Thyroid gland (tissue), 4 donors: ENCODE measurements at regions not wholly inside any gene's neighbourhood (a gene's known extent, or its start where the extent isn't known, plus 50 kb on each side); places are given as distances from the start of the nearest gene placed in this dataset.

Experiments used
- DNase-seq, 2 donors: peaks; one replicate each; pipeline ENCODE4 v3.0.0-alpha.2; 2019
- H3K27ac ChIP-seq, 3 donors: fragments of 200-600 bp; sonication (generic); 1 replicate in 2 of 3; 2 replicates in 1 of 3; pipeline ENCODE4 v1.5.1; 2016 to 2019; ENCODE audit warnings: mild to moderate bottlenecking in 1 of 3, moderate library complexity in 1 of 3
- H3K27me3 ChIP-seq: fragments of 200-600 bp; sonication (generic); one replicate; pipeline ENCODE4 v1.5.1; 2019
- H3K36me3 ChIP-seq, 2 donors: fragments of 200-600 bp; sonication (generic); one replicate each; pipeline ENCODE4 v1.5.1; 2016 to 2019
- H3K4me1 ChIP-seq, 2 donors: fragments of 200-600 bp; sonication (generic); one replicate each; pipeline ENCODE4 v1.5.1; 2017 to 2019
- H3K4me3 ChIP-seq, 3 donors: fragments of 200-600 bp; sonication (generic); replicated peaks in 1 of 3; 1 replicate in 2 of 3; 2 replicates in 1 of 3; pipeline ENCODE4 v1.5.1; 2016; ENCODE audit warnings: mild to moderate bottlenecking in 1 of 3
- H3K9me3 ChIP-seq: fragments of 200-600 bp; sonication (generic); one replicate; pipeline ENCODE4 v1.5.1; 2017
- POLR2A ChIP-seq, 2 donors: fragments of 450-650 bp; IDR thresholded peaks; one replicate each; pipeline ENCODE4 v1.6.1; 2017; ENCODE audit warnings: antibody characterized with exemption in 2 of 2, mild to moderate bottlenecking in 2 of 2, moderate library complexity in 1 of 2
- WGBS, 2 donors: methylation state at CpG; one replicate each; pipeline ENCODE4 v1.1.5; 2017; 5-methylcytosine and 5-hydroxymethylcytosine counted together
- intact Hi-C: fragments of 100-400 bp; cut with DNase I; formaldehyde crosslinking; loops from one replicate; pipeline ENCODE4 v1.15.1; 2023
- TF ChIP-seq, protein P1 (sequence below), 6 experiments: fragments of 200-600 bp in 3 of 6; fragments of 450-650 bp in 3 of 6; sonication (generic) in 3 of 6; IDR thresholded peaks; one replicate each; pipeline ENCODE4 v1.5.1; 2016 to 2019; ENCODE audit warnings: antibody characterized with exemption in 6 of 6, mild to moderate bottlenecking in 2 of 6, inconsistent platforms in 1 of 6, moderate library complexity in 1 of 6

GRCh38 chr6:33927616-33928015 is 123.8 kb upstream of the MLN start:
- H3K36me3 ChIP-seq = no peaks in the 10 kb centered on the region
- intact Hi-C loops = no loop called here
- H3K27me3 ChIP-seq = no peaks in the 10 kb centered on the region
- H3K9me3 ChIP-seq = no peaks in the 10 kb centered on the region
- no peak for TF ChIP-seq POLR2A (IDR thresholded peaks at IDR 0.05)
- TF ChIP-seq, protein P1, sequence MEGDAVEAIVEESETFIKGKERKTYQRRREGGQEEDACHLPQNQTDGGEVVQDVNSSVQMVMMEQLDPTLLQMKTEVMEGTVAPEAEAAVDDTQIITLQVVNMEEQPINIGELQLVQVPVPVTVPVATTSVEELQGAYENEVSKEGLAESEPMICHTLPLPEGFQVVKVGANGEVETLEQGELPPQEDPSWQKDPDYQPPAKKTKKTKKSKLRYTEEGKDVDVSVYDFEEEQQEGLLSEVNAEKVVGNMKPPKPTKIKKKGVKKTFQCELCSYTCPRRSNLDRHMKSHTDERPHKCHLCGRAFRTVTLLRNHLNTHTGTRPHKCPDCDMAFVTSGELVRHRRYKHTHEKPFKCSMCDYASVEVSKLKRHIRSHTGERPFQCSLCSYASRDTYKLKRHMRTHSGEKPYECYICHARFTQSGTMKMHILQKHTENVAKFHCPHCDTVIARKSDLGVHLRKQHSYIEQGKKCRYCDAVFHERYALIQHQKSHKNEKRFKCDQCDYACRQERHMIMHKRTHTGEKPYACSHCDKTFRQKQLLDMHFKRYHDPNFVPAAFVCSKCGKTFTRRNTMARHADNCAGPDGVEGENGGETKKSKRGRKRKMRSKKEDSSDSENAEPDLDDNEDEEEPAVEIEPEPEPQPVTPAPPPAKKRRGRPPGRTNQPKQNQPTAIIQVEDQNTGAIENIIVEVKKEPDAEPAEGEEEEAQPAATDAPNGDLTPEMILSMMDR (IDR thresholded peaks at IDR 0.05) = no peak
- H3K27ac ChIP-seq = no peak overlapping the region
- 75 to 79% methylated on average over 4 of the region's 4 CpGs for WGBS, 2 donors
- H3K4me3 ChIP-seq = no peak overlapping the region
- no peaks in the 10 kb centered on the region for H3K4me1 ChIP-seq
- DNase-seq = no peak

DNA sequence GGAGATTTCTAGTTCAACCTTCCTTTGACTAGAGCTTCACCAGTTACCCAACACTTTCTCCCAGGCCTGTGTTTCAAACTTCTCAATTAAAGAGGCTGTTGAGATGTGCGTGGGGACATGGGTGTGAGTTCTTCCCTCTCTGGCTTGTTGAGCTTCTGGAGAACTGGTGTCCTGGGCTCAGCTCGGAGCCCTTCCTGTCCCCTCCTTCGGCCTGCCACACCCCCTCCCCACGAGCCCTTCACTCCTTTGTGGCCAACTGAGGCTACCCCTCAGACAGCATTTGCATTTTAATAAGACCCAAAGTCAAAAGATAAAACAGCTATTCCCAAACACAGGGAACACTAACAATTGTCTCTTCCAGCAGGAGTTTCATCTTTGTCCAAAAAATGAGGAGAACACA is 123.3 kb upstream of the MLN start:
- Histone ChIP-seq H3K27me3 (no peaks in the 10 kb centered on the region), H3K27ac (no peak overlapping the region), H3K9me3 (no peaks in the 10 kb centered on the region), H3K4me3 (no peak overlapping the region), H3K4me1 (no peaks in the 10 kb centered on the region), H3K36me3 (no peaks in the 10 kb centered on the region)
- intact Hi-C loops = no loop called here
- no peak for DNase-seq
- no peak for TF ChIP-seq POLR2A (IDR thresholded peaks at IDR 0.05)
- TF ChIP-seq, protein P1 (IDR thresholded peaks at IDR 0.05) = no peak
- 78 to 83% methylated on average over 4 of the region's 4 CpGs for WGBS, 2 donors

DNA sequence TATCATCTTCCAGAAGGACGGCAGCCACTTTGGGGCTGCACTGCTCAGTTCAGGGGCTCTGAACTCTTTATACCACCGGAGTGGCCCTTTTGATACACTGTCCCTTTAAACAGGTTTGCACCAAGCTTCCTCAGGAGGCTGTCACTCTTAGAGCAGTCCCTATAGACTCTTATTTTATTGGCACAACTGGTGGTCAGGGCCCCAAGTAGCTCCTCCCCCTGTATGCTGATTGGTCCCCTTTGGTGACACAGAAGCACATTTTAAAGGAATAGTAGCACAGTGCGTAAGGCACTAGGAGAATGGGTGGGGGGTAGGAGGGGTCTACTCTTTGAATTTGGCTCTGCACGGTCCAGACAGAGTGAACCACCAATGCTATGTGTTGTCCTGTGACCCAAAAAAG is 122.6 kb upstream of the MLN start:
- intact Hi-C loops = no loop called here
- TF ChIP-seq, protein P1 (IDR thresholded peaks at IDR 0.05) = no peak
- TF ChIP-seq POLR2A (IDR thresholded peaks at IDR 0.05) = no peak
- no peak overlapping the region for H3K27ac ChIP-seq
- H3K4me3 ChIP-seq = no peak overlapping the region
- no peaks in the 10 kb centered on the region for H3K4me1 ChIP-seq
- H3K36me3 ChIP-seq = no peaks in the 10 kb centered on the region
- no peaks in the 10 kb centered on the region for H3K27me3 ChIP-seq
- no peaks in the 10 kb centered on the region for H3K9me3 ChIP-seq
- WGBS, 2 donors = 87% methylated on average over 4 of the region's 4 CpGs
- DNase-seq = no peak

DNA sequence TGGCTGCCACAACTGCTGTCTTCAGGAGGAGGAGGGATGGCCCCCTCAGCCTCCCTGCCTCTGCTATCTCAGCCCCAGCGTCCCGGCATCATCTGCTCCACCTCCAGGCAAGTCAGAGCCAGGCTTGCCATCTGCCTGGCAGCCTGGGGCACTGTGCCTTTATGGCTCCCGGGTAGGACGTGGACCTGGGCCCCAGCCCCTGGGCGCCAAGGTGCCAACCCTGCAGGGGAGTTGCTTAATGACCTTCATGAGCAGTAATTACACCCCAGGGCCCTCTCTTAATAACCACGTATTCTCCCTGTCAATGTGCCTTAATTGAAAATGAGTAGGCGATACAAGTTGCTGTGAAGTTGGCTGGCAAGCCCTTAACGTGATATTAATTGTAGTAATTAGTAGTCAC is 122.1 kb upstream of the MLN start:
- DNase-seq = no peak
- H3K27me3 ChIP-seq = no peaks in the 10 kb centered on the region
- no peak for TF ChIP-seq POLR2A (IDR thresholded peaks at IDR 0.05)
- TF ChIP-seq, protein P1 (IDR thresholded peaks at IDR 0.05) = no peak
- intact Hi-C loops = no loop called here
- H3K4me3 ChIP-seq = no peak overlapping the region
- H3K36me3 ChIP-seq = no peaks in the 10 kb centered on the region
- H3K9me3 ChIP-seq = no peaks in the 10 kb centered on the region
- 92% methylated on average over 4 to 6 of the region's 8 CpGs for WGBS, 2 donors
- no peak overlapping the region for H3K27ac ChIP-seq
- no peaks in the 10 kb centered on the region for H3K4me1 ChIP-seq

GRCh38 chr6:33925210-33925609 is 121.4 kb upstream of the MLN start:
- DNase-seq = no peak
- intact Hi-C loops = no loop called here
- no peak overlapping the region for H3K27ac ChIP-seq

More at GRCh38 chr6:33925210-33925609, 121.4 kb upstream of the MLN start:
- H3K27me3 ChIP-seq = no peaks in the 10 kb centered on the region
- 86 to 88% methylated on average over 7 of the region's 7 CpGs for WGBS, 2 donors
- no peaks in the 10 kb centered on the region for H3K36me3 ChIP-seq
- H3K4me3 ChIP-seq = no peak overlapping the region
- TF ChIP-seq POLR2A (IDR thresholded peaks at IDR 0.05) = no peak
- TF ChIP-seq, protein P1 (IDR thresholded peaks at IDR 0.05) = no peak
- H3K9me3 ChIP-seq = no peaks in the 10 kb centered on the region
- H3K4me1 ChIP-seq = no peaks in the 10 kb centered on the region
